Neural cell (in vitro differentiated cells): ENCODE measurements at regions not wholly inside any gene's neighbourhood (a gene's known extent, or its start where the extent isn't known, plus 50 kb on each side); places are given as distances from the start of the nearest gene placed in this dataset.

Experiments used
- H2AFZ ChIP-seq: fragments of 200-600, 300-800 bp; sonication (generic), shearing (Covaris generic); 2 replicates; pipeline ENCODE4 v1.6.0; 2014; ENCODE audit warnings: low read depth, mild to moderate bottlenecking, antibody characterized with exemption, low read length, moderate library complexity
- H3F3A ChIP-seq: fragments of 200-600 bp; shearing (Covaris generic); 2 replicates; pipeline ENCODE4 v1.6.1; 2016; ENCODE audit warnings: mild to moderate bottlenecking, moderate library complexity, mixed read lengths, antibody characterized with exemption, low read length; ENCODE audit not compliant: insufficient read depth, poor library complexity, severe bottlenecking
- H3K27ac ChIP-seq: fragments of 200-600, 300-800 bp; sonication (generic), shearing (Covaris generic); 2 replicates; pipeline ENCODE4 v1.5.1; 2014; ENCODE audit warnings: mild to moderate bottlenecking, low read length, moderate library complexity
- H3K27me3 ChIP-seq: fragments of 300-800, 200-600 bp; sonication (generic), shearing (Covaris generic); 2 replicates; pipeline ENCODE4 v1.6.0; 2014; ENCODE audit warnings: mild to moderate bottlenecking, low read depth, low read length, moderate library complexity; ENCODE audit not compliant: insufficient read depth
- H3K36me3 ChIP-seq: fragments of 300-800, 200-600 bp; sonication (generic), shearing (Covaris generic); 2 replicates; pipeline ENCODE4 v1.5.1; 2014; ENCODE audit warnings: mild to moderate bottlenecking, antibody characterized with exemption, low read length, moderate library complexity; ENCODE audit not compliant: insufficient read depth
- H3K4me2 ChIP-seq: fragments of 300-800, 200-600 bp; sonication (generic), shearing (Covaris generic); 2 replicates; pipeline ENCODE4 v1.6.0; 2014; ENCODE audit warnings: mild to moderate bottlenecking, low read length
- H3K4me3 ChIP-seq: fragments of 300-800, 200-600 bp; sonication (generic), shearing (Covaris generic); 2 replicates; pipeline ENCODE4 v1.5.1; 2014; ENCODE audit warnings: mild to moderate bottlenecking, low read length, moderate library complexity
- H3K79me2 ChIP-seq: fragments of 200-600 bp; shearing (Covaris generic); replicated peaks from 2 replicates; pipeline ENCODE4 v1.6.0; 2014; ENCODE audit warnings: mild to moderate bottlenecking, low read length, moderate library complexity; ENCODE audit not compliant: insufficient read depth
- H3K9ac ChIP-seq: fragments of 300-800, 200-600 bp; sonication (generic), shearing (Covaris generic); 2 replicates; pipeline ENCODE4 v1.6.1; 2016; ENCODE audit warnings: mild to moderate bottlenecking, low read length, mixed read lengths
- H3K9me2 ChIP-seq: fragments of 200-600 bp; shearing (Covaris generic); 2 replicates; pipeline ENCODE4 v1.6.1; 2016; ENCODE audit warnings: mild to moderate bottlenecking, low read length, mixed read lengths; ENCODE audit not compliant: insufficient read depth
- H3K9me3 ChIP-seq: fragments of 200-600, 300-800 bp; sonication (generic), shearing (Covaris generic); 2 replicates; pipeline ENCODE4 v1.6.1; 2016; ENCODE audit warnings: mild to moderate bottlenecking, mixed run types, low read length, moderate library complexity, mixed read lengths
- H4K20me1 ChIP-seq: fragments of 200-600 bp; shearing (Covaris generic); 2 replicates; pipeline ENCODE4 v1.6.1; 2016; ENCODE audit warnings: mild to moderate bottlenecking, mixed run types; ENCODE audit not compliant: insufficient read depth
- EP300 ChIP-seq: fragments of 450-650 bp; conservative IDR thresholded peaks from 2 replicates; pipeline ENCODE4 v1.6.1; 2014; ENCODE audit warnings: antibody characterized with exemption, mild to moderate bottlenecking, moderate library complexity; ENCODE audit not compliant: poor library complexity, severe bottlenecking
- EZH2 ChIP-seq: fragments of 200-600, 300-800 bp; shearing (Covaris generic), sonication (generic); IDR thresholded peaks from 2 replicates; pipeline ENCODE4 v1.6.1; 2014; ENCODE audit warnings: antibody characterized with exemption, low read length, borderline replicate concordance, mild to moderate bottlenecking; ENCODE audit not compliant: insufficient read depth, poor library complexity, severe bottlenecking
- MXI1 ChIP-seq: fragments of 450-650 bp; conservative IDR thresholded peaks from 2 replicates; pipeline ENCODE4 v1.6.1; 2014; ENCODE audit warnings: antibody characterized with exemption, mild to moderate bottlenecking; ENCODE audit not compliant: poor library complexity, severe bottlenecking
- POLR2AphosphoS5 ChIP-seq: IDR thresholded peaks from 2 replicates; pipeline ENCODE4 v1.6.1; 2012
- RAD21 ChIP-seq: fragments of 450-650 bp; conservative IDR thresholded peaks from 2 replicates; pipeline ENCODE4 v1.6.1; 2014; ENCODE audit warnings: antibody characterized with exemption, mild to moderate bottlenecking, moderate library complexity
- SMC3 ChIP-seq: fragments of 450-650 bp; conservative IDR thresholded peaks from 2 replicates; pipeline ENCODE4 v1.6.1; 2014; ENCODE audit warnings: antibody characterized with exemption, mild to moderate bottlenecking, moderate library complexity; ENCODE audit not compliant: poor library complexity
- TAF1 ChIP-seq: IDR thresholded peaks from 2 replicates; pipeline ENCODE4 v1.6.1; 2012; ENCODE audit warnings: low read depth
- TF ChIP-seq, protein P1 (sequence below): fragments of 450-650 bp; IDR thresholded peaks from 2 replicates; pipeline ENCODE4 v1.5.1; 2014; ENCODE audit warnings: antibody characterized with exemption, mild to moderate bottlenecking, moderate library complexity; ENCODE audit not compliant: poor library complexity, severe bottlenecking
- TF ChIP-seq, protein P2 (sequence below): IDR thresholded peaks from 2 replicates; pipeline ENCODE4 v1.6.1; 2012; ENCODE audit warnings: borderline replicate concordance

DNA sequence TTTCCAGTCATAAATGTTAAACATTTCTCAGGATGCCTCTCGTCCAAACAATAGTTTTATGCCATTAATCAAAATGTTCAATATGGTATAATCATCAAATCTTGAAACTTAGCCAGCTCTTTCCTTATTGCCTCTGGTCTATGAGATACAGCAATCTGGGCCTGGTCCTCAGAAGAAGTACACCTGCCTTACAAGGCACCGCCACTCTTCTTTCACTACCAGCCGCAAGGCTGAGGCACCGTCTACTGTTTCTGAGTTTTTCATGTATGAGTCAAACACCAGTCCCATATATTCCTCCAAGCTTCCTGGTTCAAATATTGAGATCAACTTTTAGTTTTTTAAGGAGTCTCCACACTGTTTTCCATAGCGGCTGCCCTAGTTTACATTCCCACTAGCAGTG, 600.6 kb upstream of the FAT3 start:
- Histone ChIP-seq H3K27me3 (no peaks in the 10 kb centered on the region), H3K4me2 (no peak overlapping the region), H2AFZ (no peak overlapping the region), H3K79me2 (no peaks in the 10 kb centered on the region), H3K9ac (no peak overlapping the region), H3K27ac (no peak overlapping the region), H3K9me2 (no peaks in the 10 kb centered on the region), H3K4me3 (no peak overlapping the region), H3F3A (no peaks in the 10 kb centered on the region), H4K20me1 (no peaks in the 10 kb centered on the region), H3K36me3 (no peaks in the 10 kb centered on the region), H3K9me3 (no peaks in the 10 kb centered on the region)
- TF ChIP-seq EZH2 (no peak), RAD21 (no peak), SMC3 (no peak), MXI1 (no peak), EP300 (no peak), TAF1 (no peak), POLR2AphosphoS5 (no peak)
- TF ChIP-seq, protein P1, sequence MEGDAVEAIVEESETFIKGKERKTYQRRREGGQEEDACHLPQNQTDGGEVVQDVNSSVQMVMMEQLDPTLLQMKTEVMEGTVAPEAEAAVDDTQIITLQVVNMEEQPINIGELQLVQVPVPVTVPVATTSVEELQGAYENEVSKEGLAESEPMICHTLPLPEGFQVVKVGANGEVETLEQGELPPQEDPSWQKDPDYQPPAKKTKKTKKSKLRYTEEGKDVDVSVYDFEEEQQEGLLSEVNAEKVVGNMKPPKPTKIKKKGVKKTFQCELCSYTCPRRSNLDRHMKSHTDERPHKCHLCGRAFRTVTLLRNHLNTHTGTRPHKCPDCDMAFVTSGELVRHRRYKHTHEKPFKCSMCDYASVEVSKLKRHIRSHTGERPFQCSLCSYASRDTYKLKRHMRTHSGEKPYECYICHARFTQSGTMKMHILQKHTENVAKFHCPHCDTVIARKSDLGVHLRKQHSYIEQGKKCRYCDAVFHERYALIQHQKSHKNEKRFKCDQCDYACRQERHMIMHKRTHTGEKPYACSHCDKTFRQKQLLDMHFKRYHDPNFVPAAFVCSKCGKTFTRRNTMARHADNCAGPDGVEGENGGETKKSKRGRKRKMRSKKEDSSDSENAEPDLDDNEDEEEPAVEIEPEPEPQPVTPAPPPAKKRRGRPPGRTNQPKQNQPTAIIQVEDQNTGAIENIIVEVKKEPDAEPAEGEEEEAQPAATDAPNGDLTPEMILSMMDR: no peak
- TF ChIP-seq, protein P2, sequence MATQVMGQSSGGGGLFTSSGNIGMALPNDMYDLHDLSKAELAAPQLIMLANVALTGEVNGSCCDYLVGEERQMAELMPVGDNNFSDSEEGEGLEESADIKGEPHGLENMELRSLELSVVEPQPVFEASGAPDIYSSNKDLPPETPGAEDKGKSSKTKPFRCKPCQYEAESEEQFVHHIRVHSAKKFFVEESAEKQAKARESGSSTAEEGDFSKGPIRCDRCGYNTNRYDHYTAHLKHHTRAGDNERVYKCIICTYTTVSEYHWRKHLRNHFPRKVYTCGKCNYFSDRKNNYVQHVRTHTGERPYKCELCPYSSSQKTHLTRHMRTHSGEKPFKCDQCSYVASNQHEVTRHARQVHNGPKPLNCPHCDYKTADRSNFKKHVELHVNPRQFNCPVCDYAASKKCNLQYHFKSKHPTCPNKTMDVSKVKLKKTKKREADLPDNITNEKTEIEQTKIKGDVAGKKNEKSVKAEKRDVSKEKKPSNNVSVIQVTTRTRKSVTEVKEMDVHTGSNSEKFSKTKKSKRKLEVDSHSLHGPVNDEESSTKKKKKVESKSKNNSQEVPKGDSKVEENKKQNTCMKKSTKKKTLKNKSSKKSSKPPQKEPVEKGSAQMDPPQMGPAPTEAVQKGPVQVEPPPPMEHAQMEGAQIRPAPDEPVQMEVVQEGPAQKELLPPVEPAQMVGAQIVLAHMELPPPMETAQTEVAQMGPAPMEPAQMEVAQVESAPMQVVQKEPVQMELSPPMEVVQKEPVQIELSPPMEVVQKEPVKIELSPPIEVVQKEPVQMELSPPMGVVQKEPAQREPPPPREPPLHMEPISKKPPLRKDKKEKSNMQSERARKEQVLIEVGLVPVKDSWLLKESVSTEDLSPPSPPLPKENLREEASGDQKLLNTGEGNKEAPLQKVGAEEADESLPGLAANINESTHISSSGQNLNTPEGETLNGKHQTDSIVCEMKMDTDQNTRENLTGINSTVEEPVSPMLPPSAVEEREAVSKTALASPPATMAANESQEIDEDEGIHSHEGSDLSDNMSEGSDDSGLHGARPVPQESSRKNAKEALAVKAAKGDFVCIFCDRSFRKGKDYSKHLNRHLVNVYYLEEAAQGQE: no peak

DNA sequence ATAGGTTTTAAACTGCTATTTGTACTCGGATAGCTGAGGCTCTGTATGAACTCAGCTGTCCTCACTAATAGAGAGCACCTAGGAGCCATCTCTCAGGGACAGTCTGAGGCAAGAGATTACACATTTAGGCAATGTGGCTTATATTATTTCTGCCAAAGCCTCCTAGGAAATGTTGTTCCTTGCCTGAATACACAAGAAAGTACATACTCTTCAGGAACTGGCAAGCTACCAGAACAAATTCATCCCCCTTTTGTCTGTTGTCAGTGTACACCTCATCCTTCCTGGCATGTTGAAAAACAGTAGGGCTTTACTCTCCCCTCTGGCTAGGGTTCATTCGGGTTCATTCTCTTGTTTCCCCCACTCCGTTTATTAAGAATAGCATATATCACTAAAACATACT, 615.9 kb upstream of the FAT3 start:
- Histone ChIP-seq H3K9me2 (no peaks in the 10 kb centered on the region), H2AFZ (no peak overlapping the region), H3K27me3 (no peaks in the 10 kb centered on the region), H3K36me3 (no peaks in the 10 kb centered on the region), H4K20me1 (no peaks in the 10 kb centered on the region), H3K79me2 (no peaks in the 10 kb centered on the region), H3K9ac (no peak overlapping the region), H3K27ac (no peak overlapping the region), H3K4me3 (no peak overlapping the region), H3F3A (peaks cover 4% of the 10 kb centered on the region), H3K4me2 (no peak overlapping the region), H3K9me3 (no peaks in the 10 kb centered on the region)
- TF ChIP-seq, protein P1: no peak
- TF ChIP-seq MXI1: no peak
- TF ChIP-seq EZH2: no peak
- no peak for TF ChIP-seq EP300
- TF ChIP-seq TAF1: no peak
- TF ChIP-seq SMC3: no peak
- TF ChIP-seq, protein P2: no peak
- TF ChIP-seq RAD21: no peak
- no peak for TF ChIP-seq POLR2AphosphoS5
